IMR-90 (cell line): ENCODE measurements at regions not wholly inside any gene's neighbourhood (a gene's known extent, or its start where the extent isn't known, plus 50 kb on each side); places are given as distances from the start of the nearest gene placed in this dataset.

Source experiments
- CEBPB ChIP-seq: IDR thresholded peaks from 2 replicates; pipeline ENCODE4 v1.6.1; 2012; ENCODE audit warnings: low read depth, low read length, improper control_type of control experiment
- MAFK ChIP-seq: IDR thresholded peaks from 2 replicates; pipeline ENCODE4 v1.6.1; 2012; ENCODE audit warnings: low read depth, low read length, improper control_type of control experiment
- NFE2L2 ChIP-seq: fragments of 150-350 bp; IDR thresholded peaks from 2 replicates; pipeline ENCODE4 v1.6.1; 2016; ENCODE audit warnings: low read depth, mild to moderate bottlenecking, low read length
- POLR2A ChIP-seq: IDR thresholded peaks from 2 replicates; pipeline ENCODE4 v1.6.1; 2012; ENCODE audit warnings: mild to moderate bottlenecking, low read depth, low read length
- RAD21 ChIP-seq: IDR thresholded peaks from 2 replicates; pipeline ENCODE4 v1.6.1; 2012; ENCODE audit warnings: low read length, improper control_type of control experiment
- RCOR1 ChIP-seq: IDR thresholded peaks from 2 replicates; pipeline ENCODE4 v1.6.1; 2012; ENCODE audit warnings: mild to moderate bottlenecking, low read length, improper control_type of control experiment; ENCODE audit not compliant: insufficient replicate concordance
- RFX5 ChIP-seq: IDR thresholded peaks from 2 replicates; pipeline ENCODE4 v1.8.0; 2012; ENCODE audit warnings: low read depth, mild to moderate bottlenecking, low read length, moderate library complexity
- SMC3 ChIP-seq: fragments of 150-350 bp; IDR thresholded peaks from 2 replicates; pipeline ENCODE4 v1.6.1; 2016; ENCODE audit warnings: low read depth, mild to moderate bottlenecking, antibody characterized with exemption, low read length, moderate library complexity
- TF ChIP-seq, protein P1 (sequence below): conservative IDR thresholded peaks from 2 replicates; pipeline ENCODE4 v1.5.1; 2012; ENCODE audit warnings: mild to moderate bottlenecking, low read depth, low read length, improper control_type of control experiment
- TF ChIP-seq, protein P2 (sequence below): fragments of 150-350 bp; IDR thresholded peaks from 2 replicates; pipeline ENCODE4 v1.6.1; 2016; ENCODE audit warnings: low read depth, mild to moderate bottlenecking, low read length, moderate library complexity, borderline replicate concordance

DNA sequence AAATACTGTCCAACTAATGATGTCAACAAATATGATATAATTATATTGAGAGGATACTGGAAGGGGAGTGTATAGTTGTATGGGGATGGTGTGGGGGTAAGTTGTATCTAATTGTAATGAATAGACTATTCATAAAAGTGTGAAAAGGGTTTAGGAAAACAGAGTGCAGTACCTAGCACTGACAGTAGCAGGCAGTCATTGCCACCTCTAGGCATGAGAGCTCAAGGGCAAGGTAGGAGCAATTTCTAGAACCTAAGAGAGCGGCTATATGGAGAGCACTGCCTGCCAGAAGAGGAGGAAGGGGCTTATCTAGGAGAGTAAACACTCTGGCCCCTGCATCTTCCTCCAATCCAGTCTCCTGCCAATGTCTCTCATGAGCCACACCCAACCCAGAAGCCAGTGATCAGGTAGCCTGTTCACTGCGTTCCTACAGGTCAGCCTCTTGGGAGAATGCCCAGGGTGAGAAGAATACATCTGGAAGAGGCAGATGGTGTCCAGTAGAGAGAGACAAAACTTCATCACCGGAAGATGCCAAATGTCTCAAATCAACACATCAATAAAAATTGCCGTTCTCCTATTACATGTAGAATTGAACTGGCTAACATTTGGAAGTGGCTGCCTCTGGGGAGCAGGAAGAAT lies 200.0 kb downstream of the LY86 start:
- TF ChIP-seq POLR2A, result no peak
- no peak for TF ChIP-seq RCOR1
- TF ChIP-seq NFE2L2, result no peak
- TF ChIP-seq, protein P1, sequence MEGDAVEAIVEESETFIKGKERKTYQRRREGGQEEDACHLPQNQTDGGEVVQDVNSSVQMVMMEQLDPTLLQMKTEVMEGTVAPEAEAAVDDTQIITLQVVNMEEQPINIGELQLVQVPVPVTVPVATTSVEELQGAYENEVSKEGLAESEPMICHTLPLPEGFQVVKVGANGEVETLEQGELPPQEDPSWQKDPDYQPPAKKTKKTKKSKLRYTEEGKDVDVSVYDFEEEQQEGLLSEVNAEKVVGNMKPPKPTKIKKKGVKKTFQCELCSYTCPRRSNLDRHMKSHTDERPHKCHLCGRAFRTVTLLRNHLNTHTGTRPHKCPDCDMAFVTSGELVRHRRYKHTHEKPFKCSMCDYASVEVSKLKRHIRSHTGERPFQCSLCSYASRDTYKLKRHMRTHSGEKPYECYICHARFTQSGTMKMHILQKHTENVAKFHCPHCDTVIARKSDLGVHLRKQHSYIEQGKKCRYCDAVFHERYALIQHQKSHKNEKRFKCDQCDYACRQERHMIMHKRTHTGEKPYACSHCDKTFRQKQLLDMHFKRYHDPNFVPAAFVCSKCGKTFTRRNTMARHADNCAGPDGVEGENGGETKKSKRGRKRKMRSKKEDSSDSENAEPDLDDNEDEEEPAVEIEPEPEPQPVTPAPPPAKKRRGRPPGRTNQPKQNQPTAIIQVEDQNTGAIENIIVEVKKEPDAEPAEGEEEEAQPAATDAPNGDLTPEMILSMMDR, result peak; percentile 32; the same call in 1 of the 2 replicates
- TF ChIP-seq MAFK, result no peak
- TF ChIP-seq, protein P2, sequence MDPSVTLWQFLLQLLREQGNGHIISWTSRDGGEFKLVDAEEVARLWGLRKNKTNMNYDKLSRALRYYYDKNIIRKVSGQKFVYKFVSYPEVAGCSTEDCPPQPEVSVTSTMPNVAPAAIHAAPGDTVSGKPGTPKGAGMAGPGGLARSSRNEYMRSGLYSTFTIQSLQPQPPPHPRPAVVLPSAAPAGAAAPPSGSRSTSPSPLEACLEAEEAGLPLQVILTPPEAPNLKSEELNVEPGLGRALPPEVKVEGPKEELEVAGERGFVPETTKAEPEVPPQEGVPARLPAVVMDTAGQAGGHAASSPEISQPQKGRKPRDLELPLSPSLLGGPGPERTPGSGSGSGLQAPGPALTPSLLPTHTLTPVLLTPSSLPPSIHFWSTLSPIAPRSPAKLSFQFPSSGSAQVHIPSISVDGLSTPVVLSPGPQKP, result no peak
- TF ChIP-seq RFX5, result no peak
- TF ChIP-seq CEBPB, result no peak
- 0 out of 2 replicates have a peak, but pooled peaks have one; percentile 13 for TF ChIP-seq SMC3
- peak; percentile 52 for TF ChIP-seq RAD21
